ENCODE measurements at regions not wholly inside any gene's neighbourhood (a gene's known extent, or its start where the extent isn't known, plus 50 kb on each side); places are given as distances from the start of the nearest gene placed in this dataset.
"Not testable (repeated sequence)": the region's sequence is repeated elsewhere in the genome, so short reads cannot be mapped to it uniquely, and the experiment has no call there.

GRCh38 chr18:5830902-5831301, 64.4 kb downstream of the TMEM200C start:
- H3K9me3 Mint-ChIP-seq, H3K27ac Mint-ChIP-seq, H3K36me3 Mint-ChIP-seq, H3K4me1 Mint-ChIP-seq, H3K4me3 Mint-ChIP-seq: not testable (repeated sequence)
- H3K27me3 Mint-ChIP-seq = peaks cover 16% of the 10 kb centered on the region

DNA sequence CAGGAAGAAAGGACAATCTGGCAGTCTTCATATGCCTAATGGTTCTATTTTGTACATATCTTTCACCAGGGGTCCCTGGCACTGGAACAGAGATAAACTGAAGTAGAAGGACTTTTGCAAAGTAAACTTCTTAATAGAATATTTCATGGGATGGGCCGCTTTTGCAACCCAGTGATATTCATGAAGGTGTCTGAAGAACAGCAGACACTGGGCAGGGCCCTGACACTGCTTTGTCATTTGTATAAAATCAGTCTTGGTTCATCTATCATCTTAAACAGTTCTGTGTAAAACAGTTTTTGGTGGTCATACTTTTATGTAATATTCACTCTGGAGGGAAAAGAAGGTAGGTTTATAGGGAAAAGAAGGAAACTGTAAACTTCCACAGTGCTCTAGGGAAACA, 66.4 kb downstream of the TMEM200C start:
- no peaks in the 10 kb centered on the region for H3K36me3 Mint-ChIP-seq
- H3K4me3 Mint-ChIP-seq = no peak overlapping the region
- no peak overlapping the region for H3K27ac Mint-ChIP-seq
- H3K9me3 Mint-ChIP-seq = peaks cover 4% of the 10 kb centered on the region
- peaks cover 19% of the 10 kb centered on the region for H3K27me3 Mint-ChIP-seq
- no peaks in the 10 kb centered on the region for H3K4me1 Mint-ChIP-seq

GRCh38 chr18:5825663-5826062, 69.7 kb downstream of the TMEM200C start:
- no peak overlapping the region for H3K4me3 Mint-ChIP-seq
- H3K4me1 Mint-ChIP-seq = no peaks in the 10 kb centered on the region
- peaks cover 15% of the 10 kb centered on the region for H3K27me3 Mint-ChIP-seq
- peaks cover 4% of the 10 kb centered on the region for H3K9me3 Mint-ChIP-seq
- H3K36me3 Mint-ChIP-seq = no peaks in the 10 kb centered on the region
- H3K27ac Mint-ChIP-seq = no peak overlapping the region

- Mint-ChIP-seq H3K27ac (no peak overlapping the region), H3K27me3 (peaks cover 18% of the 10 kb centered on the region), H3K4me3 (no peak overlapping the region), H3K9me3 (peaks cover 4% of the 10 kb centered on the region), H3K36me3 (no peaks in the 10 kb centered on the region), H3K4me1 (no peaks in the 10 kb centered on the region)
Measured at GRCh38 chr18:5824370-5824984, 70.8 kb downstream of the TMEM200C start.

GRCh38 chr18:5817816-5818215, 77.5 kb downstream of the TMEM200C start:
- no peak overlapping the region for H3K4me3 Mint-ChIP-seq
- no peaks in the 10 kb centered on the region for H3K4me1 Mint-ChIP-seq
- peaks cover 4% of the 10 kb centered on the region for H3K27me3 Mint-ChIP-seq
- H3K9me3 Mint-ChIP-seq = no peaks in the 10 kb centered on the region
- H3K27ac Mint-ChIP-seq = no peak overlapping the region
- H3K36me3 Mint-ChIP-seq = no peaks in the 10 kb centered on the region

- Mint-ChIP-seq H3K9me3 (peaks cover 33% of the 10 kb centered on the region), H3K36me3 (peaks cover 7% of the 10 kb centered on the region), H3K4me1 (no peaks in the 10 kb centered on the region), H3K4me3 (no peak overlapping the region), H3K27me3 (peaks cover 7% of the 10 kb centered on the region), H3K27ac (no peak overlapping the region)
Measured at GRCh38 chr18:5806860-5807259, 88.5 kb downstream of the TMEM200C start.

DNA sequence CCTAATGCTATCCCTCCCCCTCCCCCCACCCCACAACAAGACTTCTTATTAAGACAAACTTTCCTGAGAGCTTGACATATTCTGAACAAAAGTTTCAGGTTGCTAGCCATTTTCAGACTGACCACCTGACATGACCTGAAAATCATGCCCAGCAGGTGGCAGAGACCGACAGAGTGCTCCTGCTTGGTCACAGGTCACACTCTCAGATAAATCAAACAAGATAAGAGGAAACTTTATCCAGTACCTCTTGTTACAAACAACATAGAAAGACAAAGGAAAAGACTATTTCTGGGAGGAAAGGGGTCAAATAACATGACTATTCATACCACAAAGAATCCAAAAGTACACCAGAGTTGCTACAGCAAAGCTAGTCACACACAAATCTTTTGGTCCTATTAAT, 107.4 kb downstream of the TMEM200C start:
- H3K27me3 Mint-ChIP-seq = peaks cover 2% of the 10 kb centered on the region
- no peaks in the 10 kb centered on the region for H3K4me1 Mint-ChIP-seq
- H3K4me3 Mint-ChIP-seq = no peak overlapping the region
- no peaks in the 10 kb centered on the region for H3K36me3 Mint-ChIP-seq
- peaks cover 16% of the 10 kb centered on the region for H3K9me3 Mint-ChIP-seq
- H3K27ac Mint-ChIP-seq = no peak overlapping the region

- H3K27me3 Mint-ChIP-seq = peaks cover 8% of the 10 kb centered on the region
- no peak overlapping the region for H3K27ac Mint-ChIP-seq
- H3K4me1 Mint-ChIP-seq = no peaks in the 10 kb centered on the region
- peaks cover 4% of the 10 kb centered on the region for H3K9me3 Mint-ChIP-seq
- H3K4me3 Mint-ChIP-seq = no peak overlapping the region
- no peaks in the 10 kb centered on the region for H3K36me3 Mint-ChIP-seq
Measured at GRCh38 chr18:5779922-5780321, 115.4 kb downstream of the TMEM200C start.

DNA sequence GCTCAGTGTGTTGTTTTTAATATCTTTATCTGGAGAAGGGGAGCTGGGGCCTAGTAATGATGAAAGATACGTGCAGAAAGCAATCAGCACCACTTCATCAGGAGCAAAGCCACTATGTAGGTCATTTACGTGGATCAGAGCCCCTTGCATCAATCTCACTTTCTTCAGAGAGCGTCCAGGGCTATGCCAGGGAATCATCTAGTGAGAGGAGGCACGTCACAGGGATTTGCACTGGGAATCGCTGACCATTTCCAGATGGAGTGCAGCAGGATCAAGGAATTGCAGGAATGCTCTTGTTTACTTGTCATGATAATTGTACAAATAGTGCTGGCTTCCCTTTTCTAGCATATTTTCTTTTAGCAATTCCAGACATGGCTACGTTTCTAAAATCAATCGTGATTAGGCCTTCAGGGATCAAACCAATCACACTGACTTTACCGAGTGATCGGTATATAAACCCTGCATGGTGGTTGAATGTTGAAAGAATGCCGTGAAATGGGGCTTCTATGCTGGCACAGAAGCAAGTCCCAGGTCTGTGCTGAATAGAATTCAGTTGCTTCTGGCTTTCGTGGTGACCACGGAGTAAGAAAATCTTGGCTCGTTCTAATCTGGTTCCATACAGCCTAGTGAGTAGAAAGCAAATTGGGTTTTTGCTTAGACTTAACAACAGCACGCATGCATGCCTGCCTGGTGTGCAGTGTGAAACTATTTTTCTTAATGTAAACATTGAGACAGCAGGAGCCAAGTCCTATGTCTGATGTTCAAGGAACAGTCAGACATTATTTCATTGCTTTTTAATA, 122.8 kb downstream of the TMEM200C start:
- Mint-ChIP-seq H3K36me3 (no peaks in the 10 kb centered on the region), H3K27me3 (peaks cover 2% of the 10 kb centered on the region), H3K4me3 (no peak overlapping the region), H3K27ac (no peak overlapping the region), H3K4me1 (no peaks in the 10 kb centered on the region), H3K9me3 (no peaks in the 10 kb centered on the region)

DNA sequence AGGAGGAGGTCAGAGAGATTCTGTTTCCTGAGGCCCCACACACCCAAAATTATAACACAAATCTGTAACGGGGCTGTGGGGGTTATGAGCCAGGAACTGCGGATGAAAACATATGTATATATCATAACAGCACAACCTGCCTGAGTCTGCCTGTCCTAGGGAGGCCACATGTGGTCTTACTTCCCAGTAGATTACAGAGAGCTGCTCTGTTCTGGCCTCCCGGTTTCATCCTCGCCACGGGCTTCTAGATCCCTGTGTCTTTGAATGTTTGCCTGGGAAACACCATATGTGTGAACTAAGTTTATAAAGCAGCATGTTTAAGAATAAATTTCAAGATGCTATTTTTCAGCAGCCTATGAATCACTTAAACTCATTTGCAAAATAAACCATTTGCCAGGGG, 124.0 kb downstream of the TMEM200C start:
- Mint-ChIP-seq H3K4me1 (no peaks in the 10 kb centered on the region), H3K4me3 (no peak overlapping the region), H3K27ac (no peak overlapping the region), H3K27me3 (no peaks in the 10 kb centered on the region), H3K36me3 (no peaks in the 10 kb centered on the region), H3K9me3 (no peaks in the 10 kb centered on the region)

GRCh38 chr18:5770176-5770575, 125.1 kb downstream of the TMEM200C start:
- Mint-ChIP-seq H3K4me1 (no peaks in the 10 kb centered on the region), H3K4me3 (no peak overlapping the region), H3K27me3 (no peaks in the 10 kb centered on the region), H3K27ac (no peak overlapping the region), H3K9me3 (no peaks in the 10 kb centered on the region), H3K36me3 (no peaks in the 10 kb centered on the region)

- H3K9me3 Mint-ChIP-seq = no peaks in the 10 kb centered on the region
Measured at GRCh38 chr18:5768454-5768853, 126.9 kb downstream of the TMEM200C start.

DNA sequence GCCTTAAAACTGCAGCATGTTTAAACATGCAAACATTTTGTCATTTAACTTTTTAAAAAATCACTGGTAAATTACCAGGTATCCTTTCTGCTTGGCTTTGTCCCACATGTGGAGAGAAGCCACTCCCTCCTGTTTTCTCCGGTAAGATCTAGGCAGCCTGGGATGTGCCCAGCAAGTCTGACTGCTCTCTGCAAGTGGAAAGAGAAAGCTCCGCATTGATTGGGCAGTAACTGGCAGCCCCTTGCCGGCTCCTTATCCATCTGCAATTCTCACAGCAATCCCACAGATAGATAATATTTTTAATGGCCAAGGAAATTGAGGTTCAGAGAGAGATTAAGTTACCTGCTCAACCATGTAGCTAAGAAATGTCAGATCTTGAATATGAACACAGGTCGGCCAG, 136.1 kb downstream of the TMEM200C start:
- no peaks in the 10 kb centered on the region for H3K9me3 Mint-ChIP-seq
- no peaks in the 10 kb centered on the region for H3K4me1 Mint-ChIP-seq
- no peak overlapping the region for H3K4me3 Mint-ChIP-seq
- no peak overlapping the region for H3K27ac Mint-ChIP-seq
- H3K27me3 Mint-ChIP-seq = peaks cover 9% of the 10 kb centered on the region
- H3K36me3 Mint-ChIP-seq = no peaks in the 10 kb centered on the region

More at GRCh38 chr18:5768454-5768853, 126.9 kb downstream of the TMEM200C start:
- no peak overlapping the region for H3K27ac Mint-ChIP-seq
- H3K36me3 Mint-ChIP-seq = no peaks in the 10 kb centered on the region
- H3K27me3 Mint-ChIP-seq = no peaks in the 10 kb centered on the region
- H3K4me1 Mint-ChIP-seq = no peaks in the 10 kb centered on the region
- H3K4me3 Mint-ChIP-seq = no peak overlapping the region

DNA sequence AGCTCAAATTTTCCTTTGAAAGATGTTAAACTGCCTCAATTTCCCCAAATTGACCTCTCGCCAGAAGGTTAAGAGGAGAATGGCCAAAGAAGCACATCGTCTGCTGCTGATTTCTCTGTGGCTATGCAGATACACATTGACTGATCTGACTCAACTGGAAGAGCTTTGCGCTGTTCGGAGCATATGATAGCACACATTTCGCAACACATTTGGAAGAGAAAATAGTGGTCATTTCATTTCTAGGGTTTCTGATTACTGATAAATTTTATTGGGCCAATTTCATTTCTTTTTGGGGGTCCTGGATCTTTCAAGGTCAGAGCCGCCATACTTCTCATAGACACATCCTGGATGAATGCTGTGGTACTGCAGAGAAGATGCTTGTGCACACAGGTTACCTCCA, 138.5 kb downstream of the TMEM200C start:
- H3K4me1 Mint-ChIP-seq = no peaks in the 10 kb centered on the region

GRCh38 chr18:5747678-5748077, 147.6 kb downstream of the TMEM200C start:
- H3K9me3 Mint-ChIP-seq = no peaks in the 10 kb centered on the region
- peaks cover 8% of the 10 kb centered on the region for H3K27me3 Mint-ChIP-seq
- H3K4me1 Mint-ChIP-seq = no peaks in the 10 kb centered on the region
- H3K4me3 Mint-ChIP-seq = no peak overlapping the region
- H3K27ac Mint-ChIP-seq = no peak overlapping the region
- no peaks in the 10 kb centered on the region for H3K36me3 Mint-ChIP-seq

More for the DNA sequence above, 138.5 kb downstream of the TMEM200C start:
- H3K4me3 Mint-ChIP-seq = no peak overlapping the region
- H3K27ac Mint-ChIP-seq = no peak overlapping the region
- peaks cover 9% of the 10 kb centered on the region for H3K27me3 Mint-ChIP-seq
- no peaks in the 10 kb centered on the region for H3K36me3 Mint-ChIP-seq
- H3K9me3 Mint-ChIP-seq = no peaks in the 10 kb centered on the region

DNA sequence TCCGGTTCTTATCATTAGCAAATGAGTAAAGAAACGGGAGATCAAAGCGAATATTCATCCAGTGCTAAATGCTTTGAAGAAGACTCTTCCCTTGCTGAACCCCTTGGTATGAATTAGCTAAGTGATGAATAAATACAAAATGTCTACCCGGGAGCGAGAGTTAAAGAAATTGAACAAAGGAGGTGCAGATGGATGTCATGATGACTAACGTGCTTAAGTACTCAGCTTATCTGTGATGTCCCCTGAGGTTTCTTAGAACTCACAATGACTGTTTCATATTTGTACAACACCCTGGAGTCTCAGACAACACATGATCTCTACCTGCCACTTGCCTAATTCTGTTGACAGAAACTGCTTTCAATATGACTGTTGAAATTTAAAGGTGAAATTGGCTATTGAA, 148.5 kb downstream of the TMEM200C start:
- Mint-ChIP-seq H3K4me1 (no peaks in the 10 kb centered on the region), H3K4me3 (no peak overlapping the region), H3K9me3 (no peaks in the 10 kb centered on the region), H3K27ac (no peak overlapping the region), H3K36me3 (no peaks in the 10 kb centered on the region), H3K27me3 (peaks cover 10% of the 10 kb centered on the region)
